GM18873 (cell line): ENCODE measurements at regions not wholly inside any gene's neighbourhood (a gene's known extent, or its start where the extent isn't known, plus 50 kb on each side); places are given as distances from the start of the nearest gene placed in this dataset.
"Not testable (repeated sequence)": the region's sequence is repeated elsewhere in the genome, so short reads cannot be mapped to it uniquely, and the experiment has no call there.

Experiments
- ATAC-seq: cut with Tn5 transposase; IDR thresholded peaks from one replicate; pipeline ENCODE4 v1.9.1; 2021; ENCODE audit warnings: mild to moderate bottlenecking, moderate library complexity, moderate number of reproducible peaks; ENCODE audit not compliant: unreplicated experiment, low FRiP score

GRCh38 chr3:176275538-176275937, 921.7 kb downstream of the TBL1XR1 start:
- no peak for ATAC-seq

- ATAC-seq, result no peak
Observed at GRCh38 chr3:176275113-176275512, 922.2 kb downstream of the TBL1XR1 start.

GRCh38 chr3:176274161-176274560, 923.1 kb downstream of the TBL1XR1 start:
- no peak for ATAC-seq

GRCh38 chr3:176262071-176262470, 935.2 kb downstream of the TBL1XR1 start:
- ATAC-seq, result no peak

- ATAC-seq, result no peak
Observed at GRCh38 chr3:176247191-176247590, 950.1 kb downstream of the TBL1XR1 start.

GRCh38 chr3:176219970-176220369, 977.3 kb downstream of the TBL1XR1 start:
- no peak for ATAC-seq

- ATAC-seq, result no peak
Observed at GRCh38 chr3:176214758-176215157, 982.5 kb downstream of the TBL1XR1 start.

GRCh38 chr3:176213314-176213713, 984.0 kb downstream of the TBL1XR1 start:
- ATAC-seq, result not testable (repeated sequence)

GRCh38 chr3:176208915-176209314, 988.4 kb downstream of the TBL1XR1 start:
- no peak for ATAC-seq

- no peak for ATAC-seq
Observed at GRCh38 chr3:176208283-176208682, 989.0 kb downstream of the TBL1XR1 start.

- no peak for ATAC-seq
Observed at GRCh38 chr3:176206809-176207208, 990.5 kb downstream of the TBL1XR1 start.

GRCh38 chr3:176202652-176203051, 994.6 kb downstream of the TBL1XR1 start:
- ATAC-seq, result no peak

- no peak for ATAC-seq
Observed at GRCh38 chr3:176193032-176193730, 1004.1 kb downstream of the TBL1XR1 start.

- no peak for ATAC-seq
Observed at GRCh38 chr3:176190755-176191154, 1006.5 kb downstream of the TBL1XR1 start.

- ATAC-seq, result no peak
Observed at GRCh38 chr3:176183181-176183580, 1014.1 kb downstream of the TBL1XR1 start.

GRCh38 chr3:176174060-176174459, 1023.2 kb downstream of the TBL1XR1 start:
- ATAC-seq, result no peak

GRCh38 chr3:176172492-176172891, 1024.8 kb downstream of the TBL1XR1 start:
- no peak for ATAC-seq

GRCh38 chr3:176167272-176167671, 1030.0 kb downstream of the TBL1XR1 start:
- ATAC-seq, result no peak

GRCh38 chr3:176160997-176161396, 1036.3 kb downstream of the TBL1XR1 start:
- no peak for ATAC-seq

GRCh38 chr3:176159796-176160195, 1037.5 kb downstream of the TBL1XR1 start:
- ATAC-seq, result no peak

- ATAC-seq, result no peak
Observed at GRCh38 chr3:176155012-176155411, 1042.3 kb downstream of the TBL1XR1 start.

GRCh38 chr3:176149567-176149966, 1047.7 kb downstream of the TBL1XR1 start:
- ATAC-seq, result no peak

- no peak for ATAC-seq
Observed at GRCh38 chr3:176147251-176147650, 1050.0 kb downstream of the TBL1XR1 start.
